ENCODE measurements at regions not wholly inside any gene's neighbourhood (a gene's known extent, or its start where the extent isn't known, plus 50 kb on each side); places are given as distances from the start of the nearest gene placed in this dataset.

DNA sequence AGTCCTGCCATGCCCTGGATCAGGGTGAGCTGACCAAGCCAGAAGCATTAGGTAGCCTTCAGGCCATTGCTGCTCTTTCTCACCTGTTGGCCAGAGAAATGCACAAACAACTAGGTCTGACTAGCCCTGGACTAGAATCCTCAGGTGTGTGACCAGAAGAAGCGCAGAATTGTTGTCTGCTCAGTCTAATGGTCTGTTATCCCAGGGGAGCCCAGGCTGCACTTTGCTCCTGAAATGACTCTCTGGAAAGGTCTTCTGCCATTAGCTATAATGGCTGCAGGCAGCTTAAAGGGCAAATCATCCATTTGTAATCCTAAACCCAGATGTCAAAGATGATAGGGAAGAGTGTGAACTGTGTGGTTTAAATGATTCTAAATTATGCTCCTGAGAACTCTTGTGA is 246.1 kb downstream of the NFKBIZ start:
- Histone ChIP-seq H3K4me1 (ENCODE audit: control insufficient read depth in 1 of 2, insufficient read depth in 2 of 2, low read length in 2 of 2) (no peaks in the 10 kb centered on the region), H3K9me3 (ENCODE audit: control insufficient read depth in 1 of 2, insufficient read depth in 1 of 2, low read depth in 1 of 2, low read length in 2 of 2) (no peaks in the 10 kb centered on the region), H3K27me3 (ENCODE audit: insufficient read depth, low read length) (no peaks in the 10 kb centered on the region), H3K9me2 (ENCODE audit: insufficient read depth) (no peaks in the 10 kb centered on the region), H4K20me1 (ENCODE audit: insufficient read depth) (no peaks in the 10 kb centered on the region), H3K4me2 (ENCODE audit: low read length) (no peak overlapping the region), H3K9ac (ENCODE audit: low read length) (no peak overlapping the region), H3K27ac (ENCODE audit: low read depth, low read length) (no peak overlapping the region), H3K4me3 (replicated peaks in 1 of 2; ENCODE audit: low read depth in 1 of 2, low read length in 2 of 2) (no peak overlapping the region), H3K36me3 (ENCODE audit: control insufficient read depth in 1 of 2, insufficient read depth in 2 of 2, low read length in 2 of 2) (no peaks in the 10 kb centered on the region), H3K79me2 (ENCODE audit: insufficient read depth, low read length) (no peaks in the 10 kb centered on the region), H2AFZ (ENCODE audit: low read depth, low read length, poor library complexity, severe bottlenecking) (no peak overlapping the region)
- intact Hi-C loops (cut with micrococcal nuclease), result no loop called here
- ATAC-seq (no peak), DNase-seq (ENCODE audit: low read depth, low spot score) (no peak)
- BruUV-seq (replicated peaks), result no TSS peak
- ChIA-PET CTCF (no interaction called here), RAD21 (ENCODE audit: low non-redundant PET in 1 of 2, low total read pairs in 2 of 2, uncharacterized antibody in 2 of 2, unreplicated experiment in 2 of 2) (no interaction called here), POLR2A (no interaction called here)
- TF ChIP-seq, protein P1, sequence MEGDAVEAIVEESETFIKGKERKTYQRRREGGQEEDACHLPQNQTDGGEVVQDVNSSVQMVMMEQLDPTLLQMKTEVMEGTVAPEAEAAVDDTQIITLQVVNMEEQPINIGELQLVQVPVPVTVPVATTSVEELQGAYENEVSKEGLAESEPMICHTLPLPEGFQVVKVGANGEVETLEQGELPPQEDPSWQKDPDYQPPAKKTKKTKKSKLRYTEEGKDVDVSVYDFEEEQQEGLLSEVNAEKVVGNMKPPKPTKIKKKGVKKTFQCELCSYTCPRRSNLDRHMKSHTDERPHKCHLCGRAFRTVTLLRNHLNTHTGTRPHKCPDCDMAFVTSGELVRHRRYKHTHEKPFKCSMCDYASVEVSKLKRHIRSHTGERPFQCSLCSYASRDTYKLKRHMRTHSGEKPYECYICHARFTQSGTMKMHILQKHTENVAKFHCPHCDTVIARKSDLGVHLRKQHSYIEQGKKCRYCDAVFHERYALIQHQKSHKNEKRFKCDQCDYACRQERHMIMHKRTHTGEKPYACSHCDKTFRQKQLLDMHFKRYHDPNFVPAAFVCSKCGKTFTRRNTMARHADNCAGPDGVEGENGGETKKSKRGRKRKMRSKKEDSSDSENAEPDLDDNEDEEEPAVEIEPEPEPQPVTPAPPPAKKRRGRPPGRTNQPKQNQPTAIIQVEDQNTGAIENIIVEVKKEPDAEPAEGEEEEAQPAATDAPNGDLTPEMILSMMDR (IDR thresholded peaks at IDR 0.05 in 2 of 3, conservative IDR thresholded peaks at IDR 0.05 in 1 of 3; ENCODE audit: borderline replicate concordance in 1 of 3, insufficient read depth in 1 of 3, low read depth in 2 of 3, low read length in 2 of 3), result no peak
- TF ChIP-seq SIN3A (IDR thresholded peaks at IDR 0.05; ENCODE audit: low read depth), result no peak
- no peak for TF ChIP-seq ZNF274 (IDR thresholded peaks at IDR 0.05; ENCODE audit: low read depth, low read length)
- no peak for TF ChIP-seq RAD21 (IDR thresholded peaks at IDR 0.05; ENCODE audit: low read depth)
- no peak for TF ChIP-seq EZH2 (IDR thresholded peaks at IDR 0.05)
- TF ChIP-seq SP1 (IDR thresholded peaks at IDR 0.05; ENCODE audit: low read depth), result no peak

DNA sequence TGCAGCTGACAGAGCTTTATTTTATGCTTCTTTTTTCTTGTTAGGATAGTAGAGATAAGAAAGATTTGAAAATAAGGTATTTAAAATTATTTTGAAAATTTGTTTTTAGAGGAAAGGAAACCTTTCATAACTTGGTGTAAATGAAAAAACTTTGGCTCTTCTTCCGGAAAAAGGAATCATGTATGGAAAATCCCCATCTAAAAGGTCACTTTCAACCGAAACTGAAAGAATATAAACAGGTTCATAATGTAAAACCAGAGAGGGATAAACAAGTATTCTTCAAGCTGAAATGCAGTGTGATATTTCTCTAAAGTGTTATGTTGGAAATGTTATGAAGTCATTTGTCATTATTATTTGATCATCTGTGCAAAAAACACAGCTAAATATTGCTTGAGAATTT is 246.8 kb downstream of the NFKBIZ start:
- Histone ChIP-seq H3K36me3 (ENCODE audit: control insufficient read depth in 1 of 2, insufficient read depth in 2 of 2, low read length in 2 of 2) (no peaks in the 10 kb centered on the region), H2AFZ (ENCODE audit: low read depth, low read length, poor library complexity, severe bottlenecking) (no peak overlapping the region), H3K9ac (ENCODE audit: low read length) (no peak overlapping the region), H3K4me2 (ENCODE audit: low read length) (no peak overlapping the region), H3K27ac (ENCODE audit: low read depth, low read length) (no peak overlapping the region), H3K79me2 (ENCODE audit: insufficient read depth, low read length) (no peaks in the 10 kb centered on the region), H3K27me3 (ENCODE audit: insufficient read depth, low read length) (no peaks in the 10 kb centered on the region), H3K9me3 (ENCODE audit: control insufficient read depth in 1 of 2, insufficient read depth in 1 of 2, low read depth in 1 of 2, low read length in 2 of 2) (no peaks in the 10 kb centered on the region), H3K4me3 (replicated peaks in 1 of 2; ENCODE audit: low read depth in 1 of 2, low read length in 2 of 2) (no peak overlapping the region), H4K20me1 (ENCODE audit: insufficient read depth) (no peaks in the 10 kb centered on the region), H3K4me1 (ENCODE audit: control insufficient read depth in 1 of 2, insufficient read depth in 2 of 2, low read length in 2 of 2) (no peaks in the 10 kb centered on the region), H3K9me2 (ENCODE audit: insufficient read depth) (no peaks in the 10 kb centered on the region)
- intact Hi-C loops (cut with micrococcal nuclease), result no loop called here
- no peak for DNase-seq (ENCODE audit: low read depth, low spot score)
- no TSS peak for BruUV-seq (replicated peaks)
- no peak for ATAC-seq
- POLR2A ChIA-PET, result no interaction called here
- RAD21 ChIA-PET (ENCODE audit: low non-redundant PET in 1 of 2, low total read pairs in 2 of 2, uncharacterized antibody in 2 of 2, unreplicated experiment in 2 of 2), result no interaction called here
- TF ChIP-seq SRF (IDR thresholded peaks at IDR 0.05; ENCODE audit: low read depth) (no peak), ELF1 (IDR thresholded peaks at IDR 0.05; ENCODE audit: borderline replicate concordance, low read depth) (no peak), SP1 (IDR thresholded peaks at IDR 0.05; ENCODE audit: low read depth) (no peak), POLR2A (IDR thresholded peaks at IDR 0.05; ENCODE audit: borderline replicate concordance, extremely low read depth, insufficient read depth, insufficient read length) (no peak), CBX3 (IDR thresholded peaks at IDR 0.05; ENCODE audit: low read depth) (no peak)
- TF ChIP-seq, protein P2, sequence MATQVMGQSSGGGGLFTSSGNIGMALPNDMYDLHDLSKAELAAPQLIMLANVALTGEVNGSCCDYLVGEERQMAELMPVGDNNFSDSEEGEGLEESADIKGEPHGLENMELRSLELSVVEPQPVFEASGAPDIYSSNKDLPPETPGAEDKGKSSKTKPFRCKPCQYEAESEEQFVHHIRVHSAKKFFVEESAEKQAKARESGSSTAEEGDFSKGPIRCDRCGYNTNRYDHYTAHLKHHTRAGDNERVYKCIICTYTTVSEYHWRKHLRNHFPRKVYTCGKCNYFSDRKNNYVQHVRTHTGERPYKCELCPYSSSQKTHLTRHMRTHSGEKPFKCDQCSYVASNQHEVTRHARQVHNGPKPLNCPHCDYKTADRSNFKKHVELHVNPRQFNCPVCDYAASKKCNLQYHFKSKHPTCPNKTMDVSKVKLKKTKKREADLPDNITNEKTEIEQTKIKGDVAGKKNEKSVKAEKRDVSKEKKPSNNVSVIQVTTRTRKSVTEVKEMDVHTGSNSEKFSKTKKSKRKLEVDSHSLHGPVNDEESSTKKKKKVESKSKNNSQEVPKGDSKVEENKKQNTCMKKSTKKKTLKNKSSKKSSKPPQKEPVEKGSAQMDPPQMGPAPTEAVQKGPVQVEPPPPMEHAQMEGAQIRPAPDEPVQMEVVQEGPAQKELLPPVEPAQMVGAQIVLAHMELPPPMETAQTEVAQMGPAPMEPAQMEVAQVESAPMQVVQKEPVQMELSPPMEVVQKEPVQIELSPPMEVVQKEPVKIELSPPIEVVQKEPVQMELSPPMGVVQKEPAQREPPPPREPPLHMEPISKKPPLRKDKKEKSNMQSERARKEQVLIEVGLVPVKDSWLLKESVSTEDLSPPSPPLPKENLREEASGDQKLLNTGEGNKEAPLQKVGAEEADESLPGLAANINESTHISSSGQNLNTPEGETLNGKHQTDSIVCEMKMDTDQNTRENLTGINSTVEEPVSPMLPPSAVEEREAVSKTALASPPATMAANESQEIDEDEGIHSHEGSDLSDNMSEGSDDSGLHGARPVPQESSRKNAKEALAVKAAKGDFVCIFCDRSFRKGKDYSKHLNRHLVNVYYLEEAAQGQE (IDR thresholded peaks at IDR 0.05; ENCODE audit: low read depth), result no peak
- CTCF ChIA-PET, result no interaction called here

All from HCT116 (cell line).